OCI-M1 (cell line): ENCODE measurements at regions not wholly inside any gene's neighbourhood (a gene's known extent, or its start where the extent isn't known, plus 50 kb on each side); places are given as distances from the start of the nearest gene placed in this dataset.
"Not testable (repeated sequence)": the region's sequence is repeated elsewhere in the genome, so short reads cannot be mapped to it uniquely, and the experiment has no call there.

ENCODE experiments used
- DNase-seq: peaks from one replicate; lab custom pipeline; 2025; lab: John Stamatoyannopoulos, UW

DNA sequence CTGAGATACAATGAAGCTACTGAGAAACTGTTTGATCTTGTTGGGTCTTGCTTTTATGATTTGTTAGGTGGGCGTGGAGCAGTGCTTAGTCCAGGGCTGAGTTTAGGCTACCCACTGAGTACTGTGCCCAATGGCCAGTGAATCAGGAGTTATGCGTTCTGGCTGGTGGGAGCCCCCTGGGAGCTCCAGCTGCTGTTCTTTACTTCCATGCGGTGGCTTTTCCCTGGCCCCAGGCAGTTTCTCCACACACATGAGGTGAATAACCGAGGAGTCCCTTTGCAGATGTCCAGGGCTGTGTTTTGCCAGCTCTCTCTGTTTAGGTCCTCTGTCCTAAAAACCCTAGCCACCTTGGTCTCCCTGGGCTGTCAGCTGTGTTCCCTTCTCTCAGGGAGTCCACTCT is 106.5 kb downstream of the KLF13 start:
- DNase-seq, result no peak

- no peak for DNase-seq
These were observed 106.9 kb downstream of the KLF13 start for GRCh38 chr15:31433574-31433973.

DNA sequence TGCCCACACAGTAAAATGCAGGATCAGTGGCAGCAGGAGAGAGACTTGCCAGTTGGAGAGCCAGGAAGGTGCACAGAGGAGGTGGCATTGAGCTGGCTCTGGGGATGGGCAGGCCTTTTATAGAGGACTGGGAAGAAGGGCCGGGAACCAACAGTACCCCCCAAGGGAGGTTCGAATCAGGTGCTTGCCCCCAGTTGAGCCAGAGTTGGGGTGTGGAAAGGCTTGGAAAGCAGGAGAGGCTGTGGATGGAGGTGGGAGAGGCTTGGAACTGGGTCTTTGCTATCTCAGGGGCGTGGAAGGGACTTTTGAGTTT is 107.6 kb downstream of the KLF13 start:
- DNase-seq, result no peak

DNA sequence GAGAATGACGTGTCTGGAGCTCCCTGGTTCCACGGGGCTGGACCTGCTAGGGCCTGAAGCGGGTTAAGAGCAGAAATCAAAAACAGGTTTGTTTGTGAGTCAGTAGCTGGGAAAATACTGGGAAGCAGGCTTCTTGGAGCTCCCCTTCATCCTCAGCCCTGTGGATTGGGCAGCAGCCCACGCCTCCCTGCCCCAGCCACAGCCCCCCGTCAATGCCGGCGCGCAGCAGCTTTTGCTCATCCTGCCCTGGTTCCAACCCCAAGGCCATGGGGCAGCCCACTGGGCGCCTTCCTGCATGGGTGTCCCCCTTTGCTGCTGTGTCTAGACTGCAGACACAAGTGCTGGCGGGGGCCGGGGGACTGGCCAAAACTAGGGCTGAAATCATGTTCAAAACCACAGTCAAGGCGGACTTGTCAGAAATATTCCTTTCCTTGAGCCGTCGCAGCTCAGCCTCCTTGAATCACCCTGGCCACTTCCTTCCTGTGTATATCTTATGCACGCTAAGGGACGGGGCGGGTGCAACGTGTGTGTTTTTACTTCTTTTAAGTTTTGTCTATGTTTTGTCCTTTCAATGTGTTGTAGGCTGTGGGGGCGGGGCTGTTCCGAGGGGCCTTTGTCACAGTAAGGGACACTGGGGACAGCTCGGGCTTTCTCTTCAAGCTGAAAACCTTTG is 108.1 kb downstream of the KLF13 start:
- DNase-seq, result peak; percentile 75

- DNase-seq, result peak; percentile 88
These were observed 108.8 kb downstream of the KLF13 start for GRCh38 chr15:31435261-31435911.

DNA sequence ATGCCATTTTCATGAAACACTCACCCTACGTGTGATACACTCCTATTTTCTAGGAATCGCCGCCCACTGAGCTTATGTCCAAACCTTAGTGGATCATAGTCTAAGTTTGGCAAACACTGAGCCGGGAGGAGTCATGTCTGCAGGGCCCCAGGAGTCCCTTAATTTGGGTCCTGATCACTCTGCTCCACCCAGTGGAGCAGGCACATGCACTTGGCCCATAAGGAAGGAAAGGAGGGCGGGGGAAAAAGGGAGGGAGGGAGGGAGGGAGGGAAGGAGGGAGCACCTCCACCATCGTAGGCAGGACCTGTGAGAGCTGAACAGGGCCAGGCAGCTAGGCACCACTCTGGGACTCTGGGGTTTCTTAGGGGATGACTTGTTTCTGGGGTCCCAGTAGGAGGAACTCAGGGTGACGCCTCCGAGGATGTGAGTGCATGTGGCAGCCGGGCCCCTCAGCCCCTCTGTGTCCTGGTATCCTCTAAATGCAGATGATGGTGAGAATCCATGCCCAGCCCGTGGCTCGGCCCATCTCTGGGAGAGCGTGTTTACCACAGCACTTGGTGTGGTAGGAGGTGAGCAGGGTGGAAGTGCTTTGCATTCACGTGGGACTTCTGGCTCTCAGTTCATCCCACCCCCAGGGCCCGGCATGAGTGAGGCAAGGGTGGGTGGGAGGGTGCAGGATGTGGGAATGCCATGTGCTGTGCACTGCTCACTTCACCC is 109.4 kb downstream of the KLF13 start:
- peak; percentile 43 for DNase-seq

- no peak for DNase-seq
These were observed 111.1 kb downstream of the KLF13 start for GRCh38 chr15:31437686-31438085.

GRCh38 chr15:31438601-31439265 is 112.1 kb downstream of the KLF13 start:
- no peak for DNase-seq

DNA sequence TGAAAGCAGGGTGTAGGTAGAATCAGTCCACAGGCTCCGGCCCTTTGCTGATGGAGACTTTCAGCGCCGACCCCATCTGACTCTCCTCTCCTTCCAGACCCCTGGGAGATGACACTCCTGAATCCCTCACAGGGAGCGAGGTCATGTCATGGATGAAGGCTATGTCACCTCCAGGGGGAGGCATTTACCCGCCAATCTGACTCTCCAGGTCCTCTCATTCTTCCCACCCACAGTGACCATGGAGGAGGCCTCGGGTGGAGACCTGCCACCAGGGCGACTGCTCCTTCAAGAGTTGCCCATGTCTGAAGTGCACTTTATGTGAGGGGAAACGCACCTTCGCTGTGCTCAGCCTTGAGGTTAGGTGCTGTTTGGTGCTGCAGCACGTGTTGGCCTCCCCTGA is 112.7 kb downstream of the KLF13 start:
- peak; percentile 49 for DNase-seq

DNA sequence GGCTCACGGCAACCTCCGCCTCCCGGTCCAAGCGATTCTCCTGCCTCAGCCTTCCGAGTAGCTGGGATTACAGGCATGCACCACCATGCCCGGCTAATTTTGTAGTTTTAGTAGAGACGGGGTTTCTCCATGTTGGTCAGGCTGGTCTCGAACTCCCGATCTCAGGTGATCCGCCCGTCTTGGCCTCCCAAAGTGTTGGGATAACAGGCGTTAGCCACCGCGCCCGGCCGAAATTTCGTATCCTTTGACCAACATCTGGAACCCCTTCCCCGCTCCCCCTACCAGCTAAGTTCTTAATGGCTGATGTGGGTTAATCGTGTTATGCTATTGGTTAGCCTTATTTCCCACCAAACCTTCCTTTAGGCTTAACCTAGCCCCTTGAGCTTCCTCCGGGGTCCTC is 113.6 kb downstream of the KLF13 start:
- DNase-seq, result not testable (repeated sequence)

- DNase-seq, result no peak
These were observed 114.2 kb downstream of the KLF13 start for GRCh38 chr15:31440754-31441311.

DNA sequence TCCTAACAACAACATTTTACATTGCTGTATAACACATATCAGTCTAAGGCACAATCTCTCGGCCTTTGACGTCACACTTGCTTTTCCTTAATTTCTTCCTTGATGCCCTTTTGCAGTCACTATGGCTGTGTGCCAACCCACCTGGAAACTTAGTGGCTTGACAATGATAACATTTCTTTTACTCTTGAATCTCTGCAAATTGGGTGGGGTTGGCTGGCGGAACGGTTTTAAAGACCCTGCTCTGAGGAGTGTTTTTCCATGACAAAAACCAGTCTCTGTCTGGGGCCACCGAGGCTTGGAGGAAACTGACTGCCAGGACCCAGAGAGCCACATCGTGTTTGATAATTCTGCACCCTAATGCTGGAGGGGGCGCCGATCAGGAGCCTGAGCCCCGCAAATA is 115.6 kb downstream of the KLF13 start:
- no peak for DNase-seq

GRCh38 chr15:31442699-31443111 is 116.1 kb downstream of the KLF13 start:
- DNase-seq, result no peak

DNA sequence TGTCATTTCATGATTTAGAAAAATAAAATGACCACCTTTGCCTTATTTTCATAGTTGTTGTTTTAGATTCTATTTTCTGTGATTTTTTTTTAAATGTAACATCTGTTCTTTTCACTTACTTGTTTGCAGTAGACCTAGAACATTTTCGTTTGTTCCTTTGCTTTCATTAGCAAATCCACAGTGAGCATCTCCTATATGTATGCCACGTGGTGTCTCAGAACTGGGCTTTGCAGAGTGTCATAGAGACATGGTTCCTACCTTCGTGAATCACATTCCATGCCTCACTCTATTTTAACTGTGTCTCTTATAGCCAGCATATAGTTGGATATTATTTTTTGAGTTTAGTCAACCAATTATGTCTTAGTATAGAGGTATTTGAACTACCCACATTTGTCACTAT is 118.2 kb downstream of the KLF13 start:
- DNase-seq, result no peak

DNA sequence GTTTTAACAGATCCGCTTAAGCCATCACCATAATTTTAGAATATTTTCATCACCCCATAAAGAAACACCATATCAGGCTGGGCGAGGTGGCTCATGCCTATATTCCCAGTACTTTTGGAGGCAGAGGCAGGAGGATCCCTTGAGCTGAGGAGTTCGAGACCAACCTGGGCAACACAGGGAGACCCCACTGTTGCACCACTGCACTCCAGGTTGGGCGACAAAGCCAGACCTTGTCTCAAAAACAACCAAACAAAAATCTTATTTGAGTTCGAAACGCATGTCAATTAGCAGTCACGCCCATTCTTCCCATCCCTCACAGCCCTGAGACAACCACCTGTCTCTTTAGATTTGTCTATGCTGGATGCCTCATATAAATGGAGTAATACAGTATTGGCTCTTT is 119.9 kb downstream of the KLF13 start:
- no peak for DNase-seq

DNA sequence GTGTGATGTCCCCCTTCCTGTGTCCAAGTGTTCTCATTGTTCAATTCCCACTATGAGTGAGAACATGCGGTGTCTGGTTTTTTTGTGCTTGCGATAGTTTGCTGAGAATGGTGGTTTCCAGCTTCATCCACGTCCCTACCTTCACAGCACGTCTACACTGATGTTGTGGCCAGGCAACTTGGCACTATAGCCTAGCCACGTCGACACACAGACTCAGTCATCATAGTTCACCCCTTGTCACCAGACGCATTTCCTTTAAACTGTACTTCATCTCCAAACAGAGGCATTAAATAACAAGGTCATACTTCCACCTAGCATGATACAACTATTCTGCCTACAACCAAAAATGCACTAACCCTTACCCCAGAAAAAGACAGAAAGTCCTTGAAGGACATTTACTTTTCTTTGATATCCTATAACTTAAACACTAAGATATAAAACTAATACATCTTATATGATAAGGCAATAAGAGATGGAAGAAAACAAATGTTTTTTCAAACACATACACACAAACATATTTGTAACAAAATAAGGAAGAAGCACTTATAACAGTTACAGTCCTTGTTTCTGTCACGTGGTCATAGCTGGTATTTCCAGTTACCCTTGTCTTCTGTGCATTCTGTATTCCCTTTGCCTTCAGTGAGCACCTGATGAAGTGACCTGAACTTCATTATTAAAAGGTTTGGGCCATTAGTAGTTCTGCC is 121.4 kb downstream of the KLF13 start:
- no peak for DNase-seq

GRCh38 chr15:31448635-31448979 is 122.0 kb downstream of the KLF13 start:
- peak; percentile 53 for DNase-seq

DNA sequence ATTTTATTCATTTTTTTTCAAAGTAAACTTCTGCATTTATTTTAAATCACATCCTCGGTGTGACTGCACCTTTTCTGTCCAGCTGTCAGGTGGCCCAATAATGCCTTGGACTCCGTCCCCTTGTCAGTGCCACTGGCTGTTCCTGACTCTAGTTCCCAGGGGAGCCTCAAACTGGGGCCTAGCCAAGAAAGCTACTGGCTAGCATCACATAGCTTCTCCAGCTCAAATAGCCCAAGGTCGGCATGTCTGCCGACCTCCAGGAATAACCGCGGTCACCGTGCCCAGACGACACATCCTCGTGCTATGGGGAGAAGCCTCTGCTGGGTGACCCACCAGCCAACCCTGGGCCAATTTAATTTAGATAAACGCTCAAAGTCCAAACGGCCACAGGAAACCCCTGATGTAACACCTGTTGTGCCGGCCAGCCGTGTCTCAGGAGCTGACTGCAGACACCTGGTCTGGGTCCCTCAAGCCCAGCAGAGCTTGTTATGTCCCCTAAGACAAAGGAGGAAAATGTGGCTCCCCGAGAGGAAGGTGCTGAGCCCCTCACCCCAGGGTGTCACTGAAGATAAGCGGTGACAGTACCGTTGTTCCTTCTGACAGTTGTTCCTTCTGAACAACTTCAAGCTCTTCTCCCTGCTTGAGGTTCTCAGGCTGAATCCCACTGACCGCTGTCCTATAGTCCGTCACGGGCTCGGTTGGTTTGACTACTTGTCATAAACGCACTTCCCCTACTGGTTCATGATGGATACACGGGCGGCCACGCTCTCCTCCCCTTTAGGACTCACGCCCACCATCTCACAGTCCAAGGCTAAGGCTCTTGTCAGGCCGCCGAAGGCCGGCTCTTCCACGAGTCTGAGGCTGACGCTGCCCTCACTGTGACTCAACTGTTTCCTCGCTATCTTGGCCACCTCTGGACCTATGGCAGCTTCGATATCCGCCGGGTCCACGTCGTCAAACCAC is 126.2 kb downstream of the KLF13 start:
- DNase-seq, result no peak

DNA sequence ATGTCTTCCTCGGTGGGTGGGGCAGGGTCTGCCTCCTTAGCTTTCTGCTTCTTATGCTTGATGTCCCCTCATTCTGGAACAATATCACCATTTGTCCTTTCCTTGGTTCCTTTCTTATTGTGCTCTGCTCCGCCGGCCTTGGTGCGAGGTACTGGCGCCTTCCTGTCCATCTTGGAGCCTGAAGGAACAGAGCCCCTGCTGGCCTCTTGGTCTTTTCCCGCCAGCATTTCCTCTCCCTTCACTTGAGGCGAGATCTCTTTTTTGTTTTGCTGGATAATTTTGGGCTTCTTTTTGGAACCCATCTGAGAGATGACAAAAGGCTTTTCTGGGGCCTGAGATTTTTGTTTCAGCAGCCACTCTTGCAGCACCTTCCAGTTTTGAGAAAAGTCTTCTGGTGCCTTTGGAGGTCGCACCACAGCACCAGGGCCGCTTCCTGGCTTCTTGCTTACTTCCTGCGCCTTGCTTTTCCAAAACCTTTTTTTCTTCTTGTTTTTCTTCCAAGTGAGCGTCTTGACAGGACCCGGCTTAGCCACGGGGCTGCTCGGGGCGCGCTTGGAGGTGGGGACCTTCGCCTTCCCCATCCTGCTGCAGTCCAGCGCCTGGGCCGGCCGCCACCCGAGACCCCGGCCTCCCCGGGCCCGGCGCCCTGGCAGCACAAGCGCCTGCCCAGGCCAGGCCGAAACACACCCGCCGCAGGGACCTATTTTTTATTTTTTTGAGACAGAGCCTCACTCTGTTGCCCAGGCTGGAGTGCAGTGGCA is 127.1 kb downstream of the KLF13 start:
- DNase-seq, result no peak

DNA sequence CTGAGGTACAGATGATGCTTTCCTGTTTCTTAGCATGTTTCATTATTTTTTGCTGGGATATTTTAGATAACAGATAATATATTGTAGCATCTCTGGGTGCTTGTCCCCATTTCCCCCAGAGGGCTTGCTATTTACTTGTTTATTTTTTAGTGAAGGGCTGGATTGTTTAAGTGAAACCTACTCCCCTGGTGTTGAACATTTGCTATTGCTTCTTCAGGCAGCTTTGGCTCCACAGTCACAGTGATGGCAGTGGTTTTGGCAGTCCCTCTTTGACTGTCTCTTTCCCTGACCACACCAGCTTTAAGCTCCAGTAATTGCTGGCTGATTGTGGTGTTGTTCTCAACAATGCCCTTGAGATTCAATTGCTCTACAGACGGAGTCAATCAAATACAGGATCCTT is 128.9 kb downstream of the KLF13 start:
- DNase-seq, result no peak
